HG03108 (cell line): ENCODE measurements at regions not wholly inside any gene's neighbourhood (a gene's known extent, or its start where the extent isn't known, plus 50 kb on each side); places are given as distances from the start of the nearest gene placed in this dataset.
"Not testable (repeated sequence)": the region's sequence is repeated elsewhere in the genome, so short reads cannot be mapped to it uniquely, and the experiment has no call there.

Experiments
- ATAC-seq: cut with Tn5 transposase; IDR thresholded peaks from one replicate; pipeline ENCODE4 v1.9.1; 2021; ENCODE audit warnings: moderate library complexity; ENCODE audit not compliant: unreplicated experiment

GRCh38 chr11:82225930-82226329 is 507.7 kb downstream of the FAM181B start:
- no peak for ATAC-seq

GRCh38 chr11:82225502-82225901 is 508.2 kb downstream of the FAM181B start:
- no peak for ATAC-seq

- no peak for ATAC-seq
Observed at GRCh38 chr11:82216927-82217570, 516.6 kb downstream of the FAM181B start.

GRCh38 chr11:82210011-82210410 is 523.7 kb downstream of the FAM181B start:
- ATAC-seq, result no peak

- no peak for ATAC-seq
Observed at GRCh38 chr11:82195283-82195682, 538.4 kb downstream of the FAM181B start.

- ATAC-seq, result no peak
Observed at GRCh38 chr11:82194521-82194920, 539.1 kb downstream of the FAM181B start.

- no peak for ATAC-seq
Observed at GRCh38 chr11:82191695-82192094, 542.0 kb downstream of the FAM181B start.

- no peak for ATAC-seq
Observed at GRCh38 chr11:82185925-82186324, 547.7 kb downstream of the FAM181B start.

GRCh38 chr11:82184966-82185365 is 548.7 kb downstream of the FAM181B start:
- ATAC-seq, result no peak

- no peak for ATAC-seq
Observed at GRCh38 chr11:82183346-82183745, 550.3 kb downstream of the FAM181B start.

DNA sequence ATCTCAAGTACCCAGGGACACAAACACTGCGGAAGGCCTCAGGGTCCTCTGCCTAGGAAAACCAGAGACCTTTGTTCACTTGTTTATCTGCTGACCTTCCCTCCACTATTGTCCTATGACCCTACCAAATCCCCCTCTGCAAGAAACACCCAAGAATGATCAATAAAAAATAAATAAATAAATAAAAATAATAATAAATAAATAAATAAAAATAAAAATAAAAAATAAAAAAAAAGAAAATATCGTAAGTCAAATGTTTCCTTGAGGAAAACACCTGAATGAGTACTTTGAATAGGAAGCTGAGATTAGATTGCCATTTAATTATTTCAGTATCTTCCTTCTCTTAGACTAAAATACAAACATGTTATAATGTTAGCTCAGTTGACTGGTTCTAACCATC is 551.0 kb downstream of the FAM181B start:
- ATAC-seq, result not testable (repeated sequence)

GRCh38 chr11:82181796-82182195 is 551.9 kb downstream of the FAM181B start:
- ATAC-seq, result not testable (repeated sequence)

DNA sequence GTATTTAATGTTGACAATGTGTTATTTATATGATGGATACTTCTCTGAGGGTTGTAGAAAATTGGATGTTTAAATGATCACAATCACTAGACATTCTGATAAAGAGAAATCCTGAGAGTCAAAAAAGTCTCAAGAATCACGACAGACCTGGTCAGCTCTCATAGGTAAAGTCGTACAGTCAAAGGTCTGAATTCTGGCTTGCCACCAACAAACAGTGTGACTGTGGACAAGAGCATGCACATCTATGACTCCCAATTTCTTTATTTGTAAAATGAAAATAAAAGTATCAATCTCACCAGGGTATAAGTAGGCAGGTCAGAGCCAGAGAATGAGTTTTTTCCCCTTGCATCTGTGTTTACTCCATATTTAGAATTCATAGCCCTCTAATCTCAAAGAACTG is 556.7 kb downstream of the FAM181B start:
- ATAC-seq, result no peak

DNA sequence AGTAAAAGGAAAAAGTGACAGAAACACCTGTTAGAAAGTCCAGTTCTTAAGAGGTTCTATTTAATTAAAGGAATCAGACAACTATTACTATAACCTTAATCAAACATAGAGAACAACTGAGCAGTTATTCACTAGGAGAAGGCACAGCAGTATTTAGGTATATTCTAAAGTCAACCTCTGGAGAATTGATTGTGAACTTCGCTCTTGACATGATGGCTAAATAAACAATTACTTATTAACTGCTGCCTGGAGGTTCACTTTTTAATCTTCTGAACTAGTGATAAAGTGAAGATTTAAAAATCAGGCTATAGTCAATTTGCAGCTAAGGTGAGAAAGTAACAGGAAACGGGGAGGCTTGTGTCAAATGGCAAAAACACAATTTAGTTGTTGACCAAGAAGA is 557.3 kb downstream of the FAM181B start:
- no peak for ATAC-seq

DNA sequence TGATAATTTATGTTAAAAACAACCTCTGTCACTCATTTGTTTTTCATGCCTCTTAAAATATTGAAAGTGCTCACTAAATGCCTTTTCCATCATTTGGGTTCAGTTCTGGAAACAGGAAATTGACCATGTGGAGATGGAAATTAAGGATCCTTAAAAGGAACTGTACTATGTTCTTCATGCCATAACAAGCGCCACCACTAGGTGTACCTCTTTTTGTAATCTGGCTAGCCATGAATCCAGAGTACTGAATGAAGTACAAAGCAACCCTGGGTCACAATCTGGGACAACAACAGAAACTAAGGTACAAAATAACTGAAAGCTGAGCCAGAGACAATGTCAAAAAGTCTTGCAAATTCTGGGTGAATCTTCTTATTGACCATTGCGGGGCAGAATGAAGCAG is 559.1 kb downstream of the FAM181B start:
- no peak for ATAC-seq

DNA sequence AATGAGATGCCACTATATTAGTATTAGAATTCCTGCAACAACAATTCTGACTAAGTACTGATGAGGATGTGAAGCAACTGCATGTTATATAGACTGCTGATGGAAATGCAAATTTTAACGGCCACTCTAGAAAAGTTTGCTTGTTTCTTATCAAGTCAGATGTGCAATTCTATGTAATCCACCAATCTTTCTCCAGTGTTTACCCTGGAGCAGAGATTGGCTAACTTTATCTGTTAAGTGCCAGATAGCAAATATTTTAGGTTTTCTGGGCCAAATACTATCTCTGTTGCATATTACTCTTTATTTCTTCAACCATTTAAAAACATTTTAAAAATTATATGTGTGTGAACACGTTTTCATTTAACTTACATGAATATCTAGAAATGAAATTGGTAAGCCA is 586.9 kb downstream of the FAM181B start:
- no peak for ATAC-seq

DNA sequence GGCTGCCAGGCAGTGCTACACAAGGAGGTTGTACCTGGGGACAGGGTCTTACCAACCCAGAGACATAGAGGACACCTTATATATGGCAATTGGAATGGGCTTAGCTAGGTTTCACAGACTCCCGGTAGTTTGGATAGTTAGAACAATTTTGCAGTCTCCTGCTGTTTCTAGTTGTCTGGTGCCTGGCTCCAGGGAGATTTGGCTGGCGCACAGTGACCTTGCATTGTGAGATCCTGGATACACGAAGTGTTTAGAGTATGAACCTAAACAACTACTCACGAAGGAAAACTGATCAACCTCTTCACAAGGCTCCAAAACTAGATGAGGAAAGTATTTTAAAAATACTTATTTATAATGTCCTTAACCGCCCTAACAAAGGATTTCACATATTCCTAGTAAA is 614.7 kb downstream of the FAM181B start:
- no peak for ATAC-seq

DNA sequence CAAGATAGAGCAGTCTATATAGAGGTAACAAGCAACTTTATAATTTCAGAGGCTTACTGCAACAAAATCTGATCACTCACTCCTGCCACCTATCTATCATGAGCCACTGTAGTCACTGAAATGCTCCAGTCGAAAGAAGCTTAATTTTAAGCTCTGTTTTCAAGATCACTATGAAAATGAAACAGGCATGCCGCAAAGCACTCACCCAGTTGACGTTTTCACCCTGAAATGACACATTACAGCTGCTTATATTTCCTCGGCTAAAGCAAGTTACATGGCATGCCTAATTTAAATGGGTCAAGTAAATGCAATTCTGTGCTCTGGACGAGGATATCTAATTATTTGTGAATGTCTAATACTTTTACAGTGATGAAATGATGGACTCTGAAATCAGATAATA is 616.3 kb downstream of the FAM181B start:
- ATAC-seq, result no peak

DNA sequence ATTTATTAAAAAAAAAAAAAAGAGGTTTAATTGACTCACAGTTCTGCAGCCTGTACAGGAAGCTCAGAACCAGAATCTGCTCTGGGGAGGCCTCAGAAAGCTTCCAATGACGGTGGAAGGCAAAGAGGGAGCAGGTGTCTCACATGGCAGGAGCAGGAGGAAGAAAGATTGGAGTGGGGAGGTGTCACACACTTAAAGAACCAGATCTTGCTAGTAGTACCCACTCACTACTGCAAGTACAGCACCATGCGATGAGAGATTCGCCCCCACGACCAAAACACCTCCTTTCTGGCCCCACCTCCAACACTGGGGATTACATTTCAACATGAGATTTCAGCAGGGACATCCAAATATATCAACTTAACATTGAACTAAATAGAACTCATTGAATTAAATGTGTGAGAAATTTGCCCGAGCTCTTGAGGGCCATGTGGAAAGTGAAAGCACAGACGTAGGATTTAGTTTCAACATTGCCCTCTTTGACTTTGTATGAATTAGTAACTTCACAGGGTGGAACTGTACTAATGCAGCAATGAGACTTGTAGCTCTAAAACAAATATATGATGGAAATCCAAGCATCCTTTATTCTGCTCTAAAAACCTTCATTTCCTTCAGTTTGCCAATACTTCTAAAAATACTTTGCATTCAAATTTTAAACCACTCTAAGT is 628.2 kb downstream of the FAM181B start:
- no peak for ATAC-seq

DNA sequence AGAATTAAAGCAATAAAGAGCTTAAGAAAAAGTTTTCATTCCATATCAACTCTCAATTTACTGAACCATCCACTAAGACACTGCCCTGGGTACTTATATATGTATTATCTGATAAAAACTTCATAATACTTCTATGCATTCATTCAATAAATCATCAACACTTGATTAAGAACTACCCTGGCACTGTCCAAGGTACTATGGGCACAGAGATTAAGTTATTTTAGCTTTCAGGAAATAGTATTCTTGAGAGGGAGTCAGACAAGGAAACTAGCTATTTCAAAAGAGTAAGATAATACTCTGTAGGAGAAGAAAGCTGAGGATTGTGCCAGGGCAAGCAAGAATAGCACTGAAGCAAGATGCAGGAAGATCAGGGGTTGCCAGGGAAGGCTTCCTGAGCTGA is 640.8 kb downstream of the FAM181B start:
- ATAC-seq, result no peak

DNA sequence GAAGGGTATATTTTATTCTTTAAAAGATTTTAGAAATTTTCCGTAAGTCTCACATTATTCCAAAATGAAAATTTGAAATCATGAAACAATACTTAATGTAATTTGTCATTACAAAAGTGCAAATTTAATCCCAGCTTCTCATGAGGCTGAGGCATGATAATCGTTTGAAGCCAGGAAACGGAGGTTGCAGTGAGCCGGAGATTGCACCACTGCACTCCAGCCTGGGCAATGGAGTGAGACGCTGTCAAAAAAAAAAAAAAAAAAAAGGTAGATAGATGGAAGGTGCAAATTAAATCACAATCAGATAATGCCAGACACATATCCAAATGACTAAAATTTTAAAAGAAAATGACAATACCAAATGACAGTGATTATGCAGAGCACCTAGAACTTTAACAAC is 644.2 kb downstream of the FAM181B start:
- ATAC-seq, result no peak

- no peak for ATAC-seq
Observed at GRCh38 chr11:82085493-82085892, 648.2 kb downstream of the FAM181B start.

DNA sequence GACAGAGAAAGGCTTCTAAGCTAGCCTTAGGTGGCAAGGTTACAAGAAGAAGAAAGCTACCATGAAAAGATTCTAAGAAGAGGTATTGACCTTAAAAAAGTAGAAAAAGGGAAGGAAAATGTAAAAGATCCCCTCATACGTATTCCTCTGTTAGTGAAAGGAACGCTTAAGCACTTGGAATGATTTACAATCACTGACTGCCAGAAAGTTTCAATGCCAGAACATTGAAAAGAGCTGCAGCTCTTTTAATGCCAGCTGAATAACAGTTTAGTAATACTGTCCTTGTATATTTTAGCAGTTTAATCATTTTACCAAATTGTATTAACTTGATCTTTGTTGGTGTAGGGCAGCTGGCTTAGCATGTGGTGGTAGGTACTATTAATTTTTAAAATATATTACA is 650.7 kb downstream of the FAM181B start:
- no peak for ATAC-seq
